OCI-LY1 (cell line): ENCODE measurements at regions not wholly inside any gene's neighbourhood (a gene's known extent, or its start where the extent isn't known, plus 50 kb on each side); places are given as distances from the start of the nearest gene placed in this dataset.

ENCODE experiments used
- H2AFZ ChIP-seq: fragments of 200-600 bp; sonication (generic), shearing (Covaris generic); 2 replicates; pipeline ENCODE4 v1.6.0; 2014; ENCODE audit warnings: antibody characterized with exemption, mild to moderate bottlenecking, low read length
- H3F3A ChIP-seq: fragments of 200-600 bp; sonication (generic), shearing (Covaris generic); 2 replicates; pipeline ENCODE4 v1.6.0; 2014; ENCODE audit warnings: mild to moderate bottlenecking, antibody characterized with exemption, low read length, moderate library complexity; ENCODE audit not compliant: insufficient read depth
- H3K27ac ChIP-seq: fragments of 200-600 bp; sonication (generic); 2 replicates; pipeline ENCODE4 v1.5.1; 2014; ENCODE audit warnings: low read length, mixed run types, mild to moderate bottlenecking, low read depth; ENCODE audit not compliant: poor library complexity, severe bottlenecking
- H3K27me3 ChIP-seq: fragments of 200-600 bp; sonication (generic); 2 replicates; pipeline ENCODE4 v1.6.0; 2014; ENCODE audit warnings: antibody characterized with exemption, mild to moderate bottlenecking, low read length, moderate library complexity; ENCODE audit not compliant: insufficient read depth
- H3K36me3 ChIP-seq: fragments of 200-600 bp; sonication (generic); 2 replicates; pipeline ENCODE4 v1.6.1; 2014; ENCODE audit warnings: mild to moderate bottlenecking, antibody characterized with exemption, low read length, moderate library complexity, mixed read lengths; ENCODE audit not compliant: insufficient read depth
- H3K4me1 ChIP-seq: fragments of 200-600 bp; sonication (generic); 2 replicates; pipeline ENCODE4 v1.5.1; 2014; ENCODE audit warnings: mild to moderate bottlenecking, low read length, moderate library complexity; ENCODE audit not compliant: insufficient read depth, severe bottlenecking
- H3K4me2 ChIP-seq: fragments of 200-600 bp; sonication (generic), shearing (Covaris generic); 2 replicates; pipeline ENCODE4 v1.6.1; 2014; ENCODE audit warnings: low read length
- H3K4me3 ChIP-seq: fragments of 200-600 bp; sonication (generic); 2 replicates; pipeline ENCODE4 v1.5.1; 2014; ENCODE audit warnings: low read length, low read depth, mild to moderate bottlenecking, mixed read lengths; ENCODE audit not compliant: poor library complexity, severe bottlenecking
- H3K79me2 ChIP-seq: fragments of 200-600 bp; shearing (Covaris generic); 2 replicates; pipeline ENCODE4 v1.6.1; 2016; ENCODE audit warnings: mixed run types, low read length, mixed read lengths; ENCODE audit not compliant: insufficient read depth
- H3K9ac ChIP-seq: fragments of 200-600 bp; sonication (generic), shearing (Covaris generic); 2 replicates; pipeline ENCODE4 v1.6.1; 2014; ENCODE audit warnings: mild to moderate bottlenecking, low read length, mixed read lengths
- H3K9me2 ChIP-seq: fragments of 200-600 bp; sonication (generic), shearing (Covaris generic); 2 replicates; pipeline ENCODE4 v1.6.1; 2014; ENCODE audit warnings: low read depth, mild to moderate bottlenecking, low read length, mixed read lengths
- H3K9me3 ChIP-seq: fragments of 200-600 bp; shearing (Covaris generic); 2 replicates; pipeline ENCODE4 v1.6.1; 2014; ENCODE audit warnings: low read length, mixed read lengths
- H4K20me1 ChIP-seq: fragments of 200-600 bp; sonication (generic), shearing (Covaris generic); 2 replicates; pipeline ENCODE4 v1.6.0; 2016; ENCODE audit warnings: mild to moderate bottlenecking, low read length; ENCODE audit not compliant: insufficient read depth
- CTCF ChIP-seq: fragments of 200-600 bp; sonication (generic), shearing (Covaris generic); IDR thresholded peaks from 2 replicates; pipeline ENCODE4 v1.5.1; 2017; ENCODE audit warnings: mild to moderate bottlenecking, antibody characterized with exemption, low read length, moderate library complexity, mixed read lengths
- EZH2 ChIP-seq: fragments of 200-600 bp; sonication (generic), shearing (Covaris generic); IDR thresholded peaks from 2 replicates; pipeline ENCODE4 v1.8.0; 2017; ENCODE audit warnings: borderline replicate concordance, mixed run types, mild to moderate bottlenecking, antibody characterized with exemption, low read length, moderate library complexity, mixed read lengths

- Histone ChIP-seq H3K4me1 (no peaks in the 10 kb centered on the region), H3K27ac (no peak overlapping the region), H2AFZ (no peak overlapping the region), H4K20me1 (no peaks in the 10 kb centered on the region), H3K4me2 (no peak overlapping the region), H3K9me2 (no peaks in the 10 kb centered on the region), H3K27me3 (no peaks in the 10 kb centered on the region), H3K4me3 (no peak overlapping the region), H3K79me2 (no peaks in the 10 kb centered on the region), H3K9ac (no peak overlapping the region), H3K36me3 (no peaks in the 10 kb centered on the region), H3K9me3 (no peaks in the 10 kb centered on the region), H3F3A (no peaks in the 10 kb centered on the region)
- no peak for TF ChIP-seq EZH2
- no peak for TF ChIP-seq CTCF
These were observed 270.8 kb upstream of the CDH5 start for GRCh38 chr16:66095676-66096075.

- Histone ChIP-seq H2AFZ (no peak overlapping the region), H4K20me1 (no peaks in the 10 kb centered on the region), H3K27ac (no peak overlapping the region), H3K36me3 (no peaks in the 10 kb centered on the region), H3K27me3 (no peaks in the 10 kb centered on the region), H3K9me3 (no peaks in the 10 kb centered on the region), H3K4me1 (no peaks in the 10 kb centered on the region), H3K4me2 (no peak overlapping the region), H3K9me2 (no peaks in the 10 kb centered on the region), H3K4me3 (no peak overlapping the region), H3K9ac (no peak overlapping the region), H3K79me2 (no peaks in the 10 kb centered on the region), H3F3A (no peaks in the 10 kb centered on the region)
- TF ChIP-seq EZH2 (no peak), CTCF (no peak)
These were observed 273.3 kb upstream of the CDH5 start for GRCh38 chr16:66093191-66093590.

GRCh38 chr16:66091471-66091891, 275.0 kb upstream of the CDH5 start:
- no peak overlapping the region for H3K4me3 ChIP-seq
- no peak overlapping the region for H3K27ac ChIP-seq
- H2AFZ ChIP-seq: no peak overlapping the region
- TF ChIP-seq CTCF (no peak), EZH2 (no peak)
- H3K36me3 ChIP-seq: no peaks in the 10 kb centered on the region
- H3F3A ChIP-seq: no peaks in the 10 kb centered on the region
- no peaks in the 10 kb centered on the region for H4K20me1 ChIP-seq
- H3K27me3 ChIP-seq: no peaks in the 10 kb centered on the region
- H3K9me3 ChIP-seq: no peaks in the 10 kb centered on the region
- no peaks in the 10 kb centered on the region for H3K79me2 ChIP-seq
- no peak overlapping the region for H3K9ac ChIP-seq
- no peak overlapping the region for H3K4me2 ChIP-seq
- H3K4me1 ChIP-seq: no peaks in the 10 kb centered on the region
- no peaks in the 10 kb centered on the region for H3K9me2 ChIP-seq
